SH-SY5Y (cell line): ENCODE measurements at regions not wholly inside any gene's neighbourhood (a gene's known extent, or its start where the extent isn't known, plus 50 kb on each side); places are given as distances from the start of the nearest gene placed in this dataset.

Experiments
- GATA2 ChIP-seq: IDR thresholded peaks from 2 replicates; pipeline ENCODE4 v1.6.1; 2011; ENCODE audit warnings: mild to moderate bottlenecking, low read depth, low read length
- GATA3 ChIP-seq: IDR thresholded peaks from 2 replicates; pipeline ENCODE4 v1.6.1; 2011; ENCODE audit warnings: low read depth, mild to moderate bottlenecking, low read length, moderate library complexity

DNA sequence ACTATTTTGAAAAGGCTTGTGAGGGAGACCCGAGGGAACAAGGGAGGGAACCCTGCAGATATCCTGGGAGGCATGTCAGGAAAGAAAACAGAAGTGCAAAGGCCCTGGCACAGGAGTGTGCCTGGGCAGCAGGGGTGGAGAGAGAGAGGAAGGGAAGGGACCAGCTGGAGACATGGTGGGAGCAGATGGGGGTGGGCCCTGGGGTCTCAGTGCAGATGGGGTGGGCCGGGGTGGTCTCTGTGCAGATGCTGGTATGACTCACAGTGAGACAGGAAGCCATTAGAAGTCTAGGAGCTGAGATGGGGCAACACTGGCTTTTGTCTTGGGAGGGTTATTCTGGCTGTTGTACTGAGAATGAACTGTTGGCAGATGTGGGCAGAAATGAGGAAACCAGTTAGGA, 363.6 kb upstream of the C1orf174 start:
- TF ChIP-seq GATA3: no peak
- TF ChIP-seq GATA2: no peak
